ENCODE measurements at regions not wholly inside any gene's neighbourhood (a gene's known extent, or its start where the extent isn't known, plus 50 kb on each side); places are given as distances from the start of the nearest gene placed in this dataset.
A peak's percentile ranks its signal among the peaks of the same experiment; 100 is the strongest.
"Not testable (repeated sequence)": the region's sequence is repeated elsewhere in the genome, so short reads cannot be mapped to it uniquely, and the experiment has no call there.

GRCh38 chr13:58655086-58655485 lies 1023.5 kb downstream of the PCDH17 start:
- no peak for DNase-seq

GRCh38 chr13:58660826-58661225 lies 1029.3 kb downstream of the PCDH17 start:
- no peak for DNase-seq

- no peak for DNase-seq
Observed at GRCh38 chr13:58666331-58666730, 1034.8 kb downstream of the PCDH17 start.

- DNase-seq: no peak
Observed at GRCh38 chr13:58667096-58667495, 1035.6 kb downstream of the PCDH17 start.

- no peak for DNase-seq
Observed at GRCh38 chr13:58680115-58680514, 1048.6 kb downstream of the PCDH17 start.

- no peak for DNase-seq
Observed at GRCh38 chr13:58682616-58683015, 1051.1 kb downstream of the PCDH17 start.

GRCh38 chr13:58687148-58687547 lies 1055.6 kb downstream of the PCDH17 start:
- no peak for DNase-seq

- no peak for DNase-seq
Observed at GRCh38 chr13:58698531-58698930, 1067.0 kb downstream of the PCDH17 start.

GRCh38 chr13:58704953-58705352 lies 1073.4 kb downstream of the PCDH17 start:
- DNase-seq: no peak

GRCh38 chr13:58706421-58706820 lies 1074.9 kb downstream of the PCDH17 start:
- no peak for DNase-seq

GRCh38 chr13:58712191-58712590 lies 1080.6 kb downstream of the PCDH17 start:
- DNase-seq: peak; percentile 8 to 40

- not testable (repeated sequence) for DNase-seq
Observed at GRCh38 chr13:58714016-58714415, 1082.5 kb downstream of the PCDH17 start.

GRCh38 chr13:58721273-58721672 lies 1089.7 kb downstream of the PCDH17 start:
- DNase-seq: no peak

- no peak for DNase-seq
Observed at GRCh38 chr13:58728126-58728525, 1096.6 kb downstream of the PCDH17 start.

- DNase-seq: no peak
Observed at GRCh38 chr13:58729361-58729760, 1097.8 kb downstream of the PCDH17 start.

- no peak for DNase-seq
Observed at GRCh38 chr13:58744686-58745085, 1113.1 kb downstream of the PCDH17 start.

- DNase-seq: no peak
Observed at GRCh38 chr13:58767566-58767965, 1136.0 kb downstream of the PCDH17 start.

- no peak for DNase-seq
Observed at GRCh38 chr13:58773280-58773859, 1141.8 kb downstream of the PCDH17 start.

GRCh38 chr13:58782736-58783135 lies 1151.2 kb downstream of the PCDH17 start:
- DNase-seq: no peak

- DNase-seq: no peak
Observed at GRCh38 chr13:58792854-58793253, 1161.3 kb downstream of the PCDH17 start.

GRCh38 chr13:58795715-58796114 lies 1164.2 kb downstream of the PCDH17 start:
- DNase-seq: no peak

- no peak for DNase-seq
Observed at GRCh38 chr13:58804832-58805231, 1173.3 kb downstream of the PCDH17 start.

GRCh38 chr13:58806401-58806800 lies 1174.9 kb downstream of the PCDH17 start:
- DNase-seq: no peak

- no peak for DNase-seq
Observed at GRCh38 chr13:58823701-58824100, 1192.2 kb downstream of the PCDH17 start.

GRCh38 chr13:58827904-58828303 lies 1196.4 kb downstream of the PCDH17 start:
- DNase-seq: no peak

GRCh38 chr13:58830841-58831240 lies 1199.3 kb downstream of the PCDH17 start:
- DNase-seq: no peak

Measured in NCI-H1930 (cell line).